IMR-90 (cell line): ENCODE measurements at regions not wholly inside any gene's neighbourhood (a gene's known extent, or its start where the extent isn't known, plus 50 kb on each side); places are given as distances from the start of the nearest gene placed in this dataset.

Source experiments
- ATAC-seq: fragments of 200-7000 bp; cut with Tn5 transposase; 2 replicates; pipeline ENCODE4 v1.9.1; 2020; ENCODE audit warnings: low read depth, mild to moderate bottlenecking, moderate library complexity
- BruUV-seq: library from RNA; stranded (reverse); fragments of 400-500 nt; replicated peaks from 2 replicates; lab custom pipeline; 2021; lab: Mats Ljungman, UMichigan
- CTCF ChIA-PET: fragments of 300-600 bp; formaldehyde crosslinking; extraction: SDS; loops from one replicate; lab custom pipeline; 2021; ENCODE audit warnings: antibody characterized with exemption; lab: Yijun Ruan, JAX
- POLR2A ChIA-PET: fragments of 300-600 bp; sonication (Branson Sonifier 250); formaldehyde crosslinking; loops from one replicate; lab custom pipeline; 2022; ENCODE audit warnings: antibody characterized with exemption; ENCODE audit not compliant: unreplicated experiment; lab: Charles Lee
- DNase-seq: peaks from one replicate; pipeline ENCODE4 v3.0.0; 2013
- H2AFZ ChIP-seq: replicated peaks from 2 replicates; pipeline ENCODE3; 2013; ENCODE audit warnings: low read length, mild to moderate bottlenecking; ENCODE audit not compliant: poor library complexity
- H2AK5ac ChIP-seq: 2 replicates; pipeline ENCODE4 v1.6.1; 2013; ENCODE audit warnings: low read depth, low read length, inconsistent platforms
- H2AK9ac ChIP-seq: replicated peaks from 2 replicates; pipeline ENCODE3; 2013; ENCODE audit warnings: mild to moderate bottlenecking, low read depth, low read length, moderate library complexity; ENCODE audit not compliant: poor library complexity
- H2BK120ac ChIP-seq: 2 replicates; pipeline ENCODE4 v1.6.1; 2013; ENCODE audit warnings: low read depth, low read length, inconsistent platforms
- H2BK15ac ChIP-seq: 3 replicates; pipeline ENCODE4 v1.6.1; 2013; ENCODE audit warnings: low read depth, low read length, inconsistent platforms
- H2BK20ac ChIP-seq: 2 replicates; pipeline ENCODE4 v1.6.1; 2013; ENCODE audit warnings: low read depth, mild to moderate bottlenecking, inconsistent platforms, low read length, moderate library complexity
- H2BK5ac ChIP-seq: 2 replicates; pipeline ENCODE4 v1.6.1; 2013; ENCODE audit warnings: mild to moderate bottlenecking, low read depth, low read length, inconsistent platforms; ENCODE audit not compliant: poor library complexity, severe bottlenecking
- H3K14ac ChIP-seq: replicated peaks from 2 replicates; pipeline ENCODE4 v1.6.1; 2013; ENCODE audit warnings: low read depth, low read length, inconsistent platforms
- H3K18ac ChIP-seq: 2 replicates; pipeline ENCODE4 v1.6.1; 2013; ENCODE audit warnings: low read depth, low read length, control low read depth
- H3K23ac ChIP-seq: 2 replicates; pipeline ENCODE4 v1.6.1; 2013; ENCODE audit warnings: low read depth, low read length, inconsistent platforms
- H3K27ac ChIP-seq: 2 replicates; pipeline ENCODE4 v1.5.1; 2013; ENCODE audit warnings: mild to moderate bottlenecking, control low read depth, low read length; ENCODE audit not compliant: insufficient read depth
- H3K27me3 ChIP-seq: 2 replicates; pipeline ENCODE4 v1.6.1; 2013; ENCODE audit warnings: low read length; ENCODE audit not compliant: control insufficient read depth, insufficient read depth
- H3K36me3 ChIP-seq: 2 replicates; pipeline ENCODE4 v1.6.1; 2013; ENCODE audit warnings: low read length, mixed read lengths; ENCODE audit not compliant: control insufficient read depth, insufficient read depth
- H3K4ac ChIP-seq: 2 replicates; pipeline ENCODE4 v1.6.1; 2013; ENCODE audit warnings: low read depth, low read length, inconsistent platforms
- H3K4me1 ChIP-seq: 2 replicates; pipeline ENCODE4 v1.6.1; 2013; ENCODE audit warnings: low read length, mixed read lengths; ENCODE audit not compliant: control insufficient read depth, insufficient read depth
- H3K4me2 ChIP-seq: 2 replicates; pipeline ENCODE4 v1.6.1; 2013; ENCODE audit warnings: low read depth, mild to moderate bottlenecking, control low read depth, low read length, moderate library complexity
- H3K4me3 ChIP-seq: 2 replicates; pipeline ENCODE4 v1.5.1; 2013; ENCODE audit warnings: low read depth, mild to moderate bottlenecking, control low read depth, low read length, moderate library complexity; ENCODE audit not compliant: insufficient read depth
- H3K56ac ChIP-seq: 2 replicates; pipeline ENCODE4 v1.6.1; 2013; ENCODE audit warnings: low read length, inconsistent platforms; ENCODE audit not compliant: insufficient read depth; ENCODE audit errors: extremely low read depth
- H3K79me1 ChIP-seq, 2 experiments: 2 replicates each; pipeline ENCODE4 v1.6.1; 2013; ENCODE audit warnings: low read length in 2 of 2, inconsistent platforms in 1 of 2, low read depth in 1 of 2
- H3K9ac ChIP-seq: 2 replicates; pipeline ENCODE4 v1.6.1; 2013; ENCODE audit warnings: low read depth, low read length, control low read depth
- H3K9me1 ChIP-seq: 2 replicates; pipeline ENCODE4 v1.6.1; 2013; ENCODE audit warnings: low read length, inconsistent platforms; ENCODE audit not compliant: insufficient read depth
- H3K9me3 ChIP-seq: 2 replicates; pipeline ENCODE4 v1.6.1; 2013; ENCODE audit warnings: low read length; ENCODE audit not compliant: control insufficient read depth, insufficient read depth
- H4K20me1 ChIP-seq: 2 replicates; pipeline ENCODE4 v1.6.1; 2013; ENCODE audit warnings: low read length, inconsistent platforms; ENCODE audit not compliant: insufficient read depth
- H4K5ac ChIP-seq: 2 replicates; pipeline ENCODE4 v1.6.1; 2013; ENCODE audit warnings: mild to moderate bottlenecking, low read depth, low read length, control low read depth
- H4K8ac ChIP-seq, 2 experiments: 2 replicates each; pipeline ENCODE4 v1.6.1; 2013; ENCODE audit warnings: low read depth in 2 of 2, low read length in 2 of 2, control low read depth in 1 of 2, inconsistent platforms in 1 of 2
- H4K91ac ChIP-seq: 2 replicates; pipeline ENCODE4 v1.6.1; 2013; ENCODE audit warnings: low read depth, low read length, inconsistent platforms; ENCODE audit not compliant: insufficient read depth
- CEBPB ChIP-seq: IDR thresholded peaks from 2 replicates; pipeline ENCODE4 v1.6.1; 2012; ENCODE audit warnings: low read depth, low read length, improper control_type of control experiment
- MXI1 ChIP-seq: IDR thresholded peaks from 2 replicates; pipeline ENCODE4 v1.6.1; 2012; ENCODE audit warnings: low read depth, mild to moderate bottlenecking, low read length, moderate library complexity, borderline replicate concordance
- WGBS, 2 experiments: methylation state at CpG; one replicate each; pipeline versions ENCODE4 v1.1.5 to v1.1.7; 2013; ENCODE audit warnings: missing lambda C conversion rate in 2 of 2; ENCODE audit not compliant: insufficient read length in 1 of 2; ENCODE audit errors: extremely low coverage in 2 of 2; 5-methylcytosine and 5-hydroxymethylcytosine counted together
- dilution Hi-C: fragments of 300-500 bp; cut with HindIII; formaldehyde crosslinking; loops from one replicate; pipeline ENCODE4 v1.14.3; 2018; ENCODE audit warnings: low sequenced_read_pairs; ENCODE audit not compliant: unreplicated experiment
- in situ Hi-C: fragments of 300-500 bp; cut with MboI; formaldehyde crosslinking; loops from 3 replicates; pipeline ENCODE4 v1.14.3; 2019; ENCODE audit warnings: low sequenced_read_pairs, inconsistent platforms, mixed read lengths
- intact Hi-C: fragments of 100-400 bp; cut with micrococcal nuclease; formaldehyde crosslinking; loops from 2 replicates; pipeline ENCODE4 v1.10.0; 2022

DNA sequence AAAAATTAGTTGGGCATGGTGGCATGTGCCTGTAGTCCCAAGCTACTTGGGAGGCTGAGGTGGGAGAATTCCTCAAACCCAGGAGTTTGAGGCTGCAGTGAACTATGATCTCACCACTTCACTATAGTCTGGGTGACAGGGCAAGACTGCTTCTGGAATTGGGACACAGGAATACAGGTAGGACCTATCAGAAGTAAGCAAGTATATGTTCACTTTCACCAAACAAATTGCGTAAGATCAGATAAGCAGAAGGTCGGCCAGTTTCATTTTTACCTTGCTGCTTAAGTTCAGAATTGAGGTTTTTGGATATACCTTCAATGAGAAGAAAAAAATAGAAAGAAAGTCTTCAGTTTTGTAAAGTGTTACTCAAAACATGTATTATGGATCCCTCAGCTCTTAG is 171.7 kb downstream of the MAT2B start:
- no peak for DNase-seq
- H3K36me3 ChIP-seq = no peaks in the 10 kb centered on the region
- no peak overlapping the region for H3K4me2 ChIP-seq
- H3K27ac ChIP-seq = no peak overlapping the region
- no peak overlapping the region for H2BK20ac ChIP-seq
- no peak overlapping the region for H3K56ac ChIP-seq
- H3K27me3 ChIP-seq = no peaks in the 10 kb centered on the region
- H3K4me1 ChIP-seq = no peaks in the 10 kb centered on the region
- no peak overlapping the region for H2AK5ac ChIP-seq
- WGBS, 2 experiments = no CpG with 5 or more reads among the region's 2 CpGs
- no peak overlapping the region for H2BK15ac ChIP-seq
- H2BK5ac ChIP-seq = no peak overlapping the region
- POLR2A ChIA-PET = no interaction called here
- in situ Hi-C loops = no loop called here
- TF ChIP-seq CEBPB (peak; percentile 67), MXI1 (no peak)
- no peak overlapping the region for H3K23ac ChIP-seq
- H2BK120ac ChIP-seq = no peak overlapping the region
- H3K4ac ChIP-seq = no peak overlapping the region
- no peaks in the 10 kb centered on the region for H4K20me1 ChIP-seq
- no peak overlapping the region for H3K18ac ChIP-seq
- intact Hi-C loops = no loop called here
- H3K9ac ChIP-seq = no peak overlapping the region
- CTCF ChIA-PET = no interaction called here
- no peak overlapping the region for H2AK9ac ChIP-seq
- H4K8ac ChIP-seq = no peak overlapping the region
- H3K79me1 ChIP-seq = no peaks in the 10 kb centered on the region
- dilution Hi-C loops = no loop called here
- no peak overlapping the region for H4K91ac ChIP-seq
- H4K5ac ChIP-seq = no peak overlapping the region
- H3K14ac ChIP-seq = no peak overlapping the region
- no TSS peak for BruUV-seq
- ATAC-seq = no peak
- no peak overlapping the region for H3K4me3 ChIP-seq
- H3K9me1 ChIP-seq = no peaks in the 10 kb centered on the region
- no peaks in the 10 kb centered on the region for H3K9me3 ChIP-seq
- no peak overlapping the region for H2AFZ ChIP-seq
